A673 (cell line): ENCODE measurements at regions not wholly inside any gene's neighbourhood (a gene's known extent, or its start where the extent isn't known, plus 50 kb on each side); places are given as distances from the start of the nearest gene placed in this dataset.

Source experiments
- BruUV-seq: library from RNA; stranded (reverse); fragments of 400-500 nt; replicated peaks from 2 replicates; lab custom pipeline; 2021; lab: Mats Ljungman, UMichigan
- CTCF ChIA-PET: fragments of 300-600 bp; sonication (Branson Sonifier 250); formaldehyde crosslinking; loops from one replicate; lab custom pipeline; 2022; ENCODE audit warnings: antibody characterized with exemption; lab: Charles Lee
- POLR2A ChIA-PET: fragments of 300-600 bp; sonication (Branson Sonifier 250); formaldehyde crosslinking; loops from one replicate; lab custom pipeline; 2022; ENCODE audit warnings: antibody characterized with exemption; ENCODE audit not compliant: low non-redundant PET; lab: Charles Lee
- DNase-seq: peaks from one replicate; pipeline ENCODE4 v3.0.0-alpha.2; 2015; ENCODE audit warnings: low spot score
- H3K27ac ChIP-seq: fragments of 200-600 bp; sonication (generic); 2 replicates; pipeline ENCODE4 v1.5.1; 2016; ENCODE audit warnings: mixed run types, low read depth, mild to moderate bottlenecking, mixed read lengths, antibody characterized with exemption, low read length; ENCODE audit not compliant: poor library complexity, severe bottlenecking
- H3K27me3 ChIP-seq: fragments of 200-600 bp; sonication (generic); replicated peaks from 2 replicates; pipeline ENCODE4 v1.6.1; 2017; ENCODE audit warnings: mixed run types, low read depth, mild to moderate bottlenecking, mixed read lengths, antibody characterized with exemption, low read length; ENCODE audit not compliant: insufficient read depth, poor library complexity
- H3K36me3 ChIP-seq: fragments of 200-600 bp; sonication (generic); 2 replicates; pipeline ENCODE4 v1.6.1; 2016; ENCODE audit warnings: mixed run types, mild to moderate bottlenecking, mixed read lengths, antibody characterized with exemption, low read length; ENCODE audit not compliant: insufficient read depth, poor library complexity, severe bottlenecking
- H3K4me1 ChIP-seq: fragments of 200-600 bp; sonication (generic); 2 replicates; pipeline ENCODE4 v1.6.1; 2017; ENCODE audit warnings: mixed run types, mild to moderate bottlenecking, mixed read lengths, antibody characterized with exemption, low read length; ENCODE audit not compliant: insufficient read depth, poor library complexity, severe bottlenecking
- H3K4me3 ChIP-seq: fragments of 200-600 bp; sonication (generic); 2 replicates; pipeline ENCODE4 v1.5.1; 2016; ENCODE audit warnings: low read depth, mixed run types, mild to moderate bottlenecking, mixed read lengths, low read length; ENCODE audit not compliant: poor library complexity, severe bottlenecking
- H3K9me3 ChIP-seq: fragments of 200-600 bp; sonication (generic); 2 replicates; pipeline ENCODE4 v1.6.1; 2016; ENCODE audit warnings: mixed run types, low read depth, mild to moderate bottlenecking, mixed read lengths, antibody characterized with exemption, low read length; ENCODE audit not compliant: poor library complexity, severe bottlenecking
- EZH2 ChIP-seq: fragments of 200-600 bp; sonication (generic); IDR thresholded peaks from 2 replicates; pipeline ENCODE4 v1.6.1; 2017; ENCODE audit warnings: borderline replicate concordance, low read depth, mild to moderate bottlenecking, mixed read lengths, antibody characterized with exemption, low read length; ENCODE audit not compliant: poor library complexity, severe bottlenecking
- intact Hi-C: fragments of 100-400 bp; cut with micrococcal nuclease; formaldehyde crosslinking; loops from one replicate; pipeline ENCODE4 v1.10.0; 2022; ENCODE audit not compliant: unreplicated experiment
- TF ChIP-seq, protein P1 (sequence below): fragments of 300-800, 200-600 bp; sonication (generic); conservative IDR thresholded peaks from 2 replicates; pipeline ENCODE4 v1.5.1; 2017; ENCODE audit warnings: low read depth, mild to moderate bottlenecking, antibody characterized with exemption, low read length, moderate library complexity, mixed read lengths

DNA sequence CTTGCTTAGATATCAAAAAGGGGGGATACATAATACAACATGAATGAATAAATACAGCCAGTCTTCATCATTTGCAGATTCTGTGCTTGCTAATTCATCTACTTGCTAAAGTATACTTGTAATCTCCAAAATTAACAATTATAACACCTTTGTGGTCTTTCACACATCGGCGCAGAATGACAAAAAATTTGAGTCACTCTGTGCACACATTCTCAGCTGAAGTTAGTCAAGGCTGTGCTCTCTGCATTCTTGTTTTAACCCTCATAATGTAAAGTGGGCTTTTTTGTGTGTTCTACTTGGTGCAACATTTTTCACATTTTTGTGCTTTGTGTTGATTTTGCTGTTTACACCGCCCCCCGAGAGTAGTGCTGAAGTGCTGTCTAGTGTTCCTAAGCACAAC, 65.8 kb upstream of the GPRIN3 start:
- no peak overlapping the region for H3K4me3 ChIP-seq
- ChIA-PET CTCF (no interaction called here), POLR2A (no interaction called here)
- no peak overlapping the region for H3K27ac ChIP-seq
- no peak for DNase-seq
- TF ChIP-seq, protein P1, sequence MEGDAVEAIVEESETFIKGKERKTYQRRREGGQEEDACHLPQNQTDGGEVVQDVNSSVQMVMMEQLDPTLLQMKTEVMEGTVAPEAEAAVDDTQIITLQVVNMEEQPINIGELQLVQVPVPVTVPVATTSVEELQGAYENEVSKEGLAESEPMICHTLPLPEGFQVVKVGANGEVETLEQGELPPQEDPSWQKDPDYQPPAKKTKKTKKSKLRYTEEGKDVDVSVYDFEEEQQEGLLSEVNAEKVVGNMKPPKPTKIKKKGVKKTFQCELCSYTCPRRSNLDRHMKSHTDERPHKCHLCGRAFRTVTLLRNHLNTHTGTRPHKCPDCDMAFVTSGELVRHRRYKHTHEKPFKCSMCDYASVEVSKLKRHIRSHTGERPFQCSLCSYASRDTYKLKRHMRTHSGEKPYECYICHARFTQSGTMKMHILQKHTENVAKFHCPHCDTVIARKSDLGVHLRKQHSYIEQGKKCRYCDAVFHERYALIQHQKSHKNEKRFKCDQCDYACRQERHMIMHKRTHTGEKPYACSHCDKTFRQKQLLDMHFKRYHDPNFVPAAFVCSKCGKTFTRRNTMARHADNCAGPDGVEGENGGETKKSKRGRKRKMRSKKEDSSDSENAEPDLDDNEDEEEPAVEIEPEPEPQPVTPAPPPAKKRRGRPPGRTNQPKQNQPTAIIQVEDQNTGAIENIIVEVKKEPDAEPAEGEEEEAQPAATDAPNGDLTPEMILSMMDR, result no peak
- TF ChIP-seq EZH2, result no peak
- H3K27me3 ChIP-seq, result no peaks in the 10 kb centered on the region
- H3K4me1 ChIP-seq, result no peaks in the 10 kb centered on the region
- H3K9me3 ChIP-seq, result no peaks in the 10 kb centered on the region
- H3K36me3 ChIP-seq, result no peaks in the 10 kb centered on the region
- BruUV-seq, result no TSS peak
- intact Hi-C loops, result no loop called here

DNA sequence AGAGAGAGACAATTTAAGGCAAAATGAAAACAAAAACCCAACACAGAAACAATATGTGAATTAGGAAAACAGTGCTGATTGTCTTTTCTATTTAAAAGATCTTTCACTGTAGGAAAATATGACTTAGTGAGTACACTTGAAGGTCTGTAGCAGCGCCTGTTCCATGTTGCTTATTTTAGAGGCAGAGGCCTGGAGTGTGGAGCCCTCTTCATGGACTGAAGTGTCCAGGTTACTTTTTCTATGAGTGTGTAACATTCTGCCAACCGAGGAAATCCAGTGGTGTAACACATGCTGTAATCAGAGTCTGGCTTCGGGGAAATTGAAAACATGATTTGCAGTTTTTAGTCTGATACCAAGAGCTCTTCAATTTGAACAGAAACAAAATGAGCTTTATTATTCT, 64.0 kb upstream of the GPRIN3 start:
- Histone ChIP-seq H3K27me3 (no peaks in the 10 kb centered on the region), H3K4me3 (no peak overlapping the region), H3K36me3 (no peaks in the 10 kb centered on the region), H3K9me3 (no peaks in the 10 kb centered on the region), H3K27ac (no peak overlapping the region), H3K4me1 (no peaks in the 10 kb centered on the region)
- no TSS peak for BruUV-seq
- ChIA-PET CTCF (no interaction called here), POLR2A (no interaction called here)
- DNase-seq, result no peak
- intact Hi-C loops, result no loop called here
- TF ChIP-seq, protein P1, result no peak
- TF ChIP-seq EZH2, result no peak

DNA sequence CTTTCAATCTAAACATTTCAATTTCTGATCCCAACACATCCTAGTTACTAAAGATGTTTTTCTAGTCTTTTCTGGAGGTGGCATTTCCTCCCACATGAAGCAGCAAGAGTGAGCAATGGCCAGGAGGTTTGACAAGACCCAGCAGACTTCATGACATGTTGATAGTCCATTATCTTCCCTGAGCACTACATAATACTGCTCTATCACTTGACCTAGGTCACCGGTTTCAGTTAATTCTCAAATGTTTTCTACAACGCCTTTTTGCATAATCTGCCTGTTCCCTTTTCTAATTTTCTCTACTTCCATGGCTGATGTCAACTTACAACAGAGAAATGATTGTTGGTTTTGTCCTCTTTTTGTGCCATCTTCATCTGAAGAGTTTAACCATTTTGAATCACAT, 62.0 kb upstream of the GPRIN3 start:
- Histone ChIP-seq H3K36me3 (no peaks in the 10 kb centered on the region), H3K27ac (no peak overlapping the region), H3K9me3 (no peaks in the 10 kb centered on the region), H3K4me3 (no peak overlapping the region), H3K27me3 (no peaks in the 10 kb centered on the region), H3K4me1 (no peaks in the 10 kb centered on the region)
- no peak for TF ChIP-seq EZH2
- TF ChIP-seq, protein P1, result no peak
- no peak for DNase-seq
- no TSS peak for BruUV-seq
- CTCF ChIA-PET, result no interaction called here
- POLR2A ChIA-PET, result no interaction called here
- intact Hi-C loops, result no loop called here
